Calu3 (cell line): ENCODE measurements at regions not wholly inside any gene's neighbourhood (a gene's known extent, or its start where the extent isn't known, plus 50 kb on each side); places are given as distances from the start of the nearest gene placed in this dataset.
"Not testable (repeated sequence)": the region's sequence is repeated elsewhere in the genome, so short reads cannot be mapped to it uniquely, and the experiment has no call there.

ENCODE experiments used
- BruUV-seq: library from RNA; stranded (reverse); fragments of 400-500 nt; replicated peaks from 2 replicates; lab custom pipeline; 2021; lab: Mats Ljungman, UMichigan
- CTCF ChIA-PET: fragments of 300-600 bp; sonication (Branson Sonifier 250); formaldehyde crosslinking; loops from one replicate; lab custom pipeline; 2022; ENCODE audit warnings: antibody characterized with exemption; lab: Charles Lee
- DNase-seq: peaks from one replicate; pipeline ENCODE4 v3.0.0; 2022
- H3K27ac Mint-ChIP-seq: one replicate; pipeline ENCODE4 v1.8.0; 2022; ENCODE audit warnings: mixed read lengths; ENCODE audit not compliant: unreplicated experiment
- H3K27me3 Mint-ChIP-seq: one replicate; pipeline ENCODE4 v1.8.0; 2022; ENCODE audit warnings: mixed read lengths; ENCODE audit not compliant: unreplicated experiment
- H3K36me3 Mint-ChIP-seq: one replicate; pipeline ENCODE4 v1.8.0; 2022; ENCODE audit warnings: mild to moderate bottlenecking, moderate library complexity, mixed read lengths; ENCODE audit not compliant: insufficient read depth, unreplicated experiment
- H3K4me1 Mint-ChIP-seq: one replicate; pipeline ENCODE4 v1.8.0; 2022; ENCODE audit warnings: mild to moderate bottlenecking, low read depth, mixed read lengths; ENCODE audit not compliant: unreplicated experiment
- H3K4me3 Mint-ChIP-seq: one replicate; pipeline ENCODE4 v1.8.0; 2022; ENCODE audit warnings: mild to moderate bottlenecking, low read depth, moderate library complexity, mixed read lengths; ENCODE audit not compliant: unreplicated experiment
- H3K9me3 Mint-ChIP-seq: one replicate; pipeline ENCODE4 v1.8.0; 2022; ENCODE audit warnings: low read depth, mixed read lengths; ENCODE audit not compliant: unreplicated experiment
- intact Hi-C: fragments of 100-400 bp; cut with micrococcal nuclease; formaldehyde crosslinking; loops from one replicate; pipeline ENCODE4 v1.10.0; 2022; ENCODE audit not compliant: unreplicated experiment
- TF ChIP-seq, protein P1 (sequence below): fragments of 200-600 bp; IDR thresholded peaks from one replicate; pipeline ENCODE4 v1.8.0; 2022; ENCODE audit warnings: antibody characterized with exemption; ENCODE audit not compliant: unreplicated experiment

DNA sequence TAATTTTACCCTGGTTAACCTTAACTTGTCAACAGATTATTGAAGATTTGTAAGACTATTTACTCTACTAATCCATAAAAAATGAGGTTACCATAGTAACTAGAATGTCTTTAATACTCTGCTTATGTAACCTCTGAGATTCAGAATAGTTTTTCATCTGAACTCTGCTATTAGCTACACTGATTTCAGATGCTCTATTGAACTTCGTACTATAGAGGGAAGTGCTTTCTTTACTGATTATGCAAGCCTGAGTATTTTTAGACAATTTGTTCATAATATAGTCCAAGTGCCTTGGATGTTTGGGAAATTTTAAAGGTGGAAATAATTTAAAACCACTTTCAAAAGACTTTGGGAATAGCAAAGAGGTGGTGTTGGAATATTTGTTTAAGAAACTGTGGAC, 107.9 kb upstream of the GBE1 start:
- Mint-ChIP-seq H3K27ac (no peak overlapping the region), H3K4me3 (no peak overlapping the region), H3K27me3 (no peaks in the 10 kb centered on the region), H3K36me3 (no peaks in the 10 kb centered on the region), H3K9me3 (peaks cover 6% of the 10 kb centered on the region), H3K4me1 (no peaks in the 10 kb centered on the region)
- DNase-seq: no peak
- TF ChIP-seq, protein P1, sequence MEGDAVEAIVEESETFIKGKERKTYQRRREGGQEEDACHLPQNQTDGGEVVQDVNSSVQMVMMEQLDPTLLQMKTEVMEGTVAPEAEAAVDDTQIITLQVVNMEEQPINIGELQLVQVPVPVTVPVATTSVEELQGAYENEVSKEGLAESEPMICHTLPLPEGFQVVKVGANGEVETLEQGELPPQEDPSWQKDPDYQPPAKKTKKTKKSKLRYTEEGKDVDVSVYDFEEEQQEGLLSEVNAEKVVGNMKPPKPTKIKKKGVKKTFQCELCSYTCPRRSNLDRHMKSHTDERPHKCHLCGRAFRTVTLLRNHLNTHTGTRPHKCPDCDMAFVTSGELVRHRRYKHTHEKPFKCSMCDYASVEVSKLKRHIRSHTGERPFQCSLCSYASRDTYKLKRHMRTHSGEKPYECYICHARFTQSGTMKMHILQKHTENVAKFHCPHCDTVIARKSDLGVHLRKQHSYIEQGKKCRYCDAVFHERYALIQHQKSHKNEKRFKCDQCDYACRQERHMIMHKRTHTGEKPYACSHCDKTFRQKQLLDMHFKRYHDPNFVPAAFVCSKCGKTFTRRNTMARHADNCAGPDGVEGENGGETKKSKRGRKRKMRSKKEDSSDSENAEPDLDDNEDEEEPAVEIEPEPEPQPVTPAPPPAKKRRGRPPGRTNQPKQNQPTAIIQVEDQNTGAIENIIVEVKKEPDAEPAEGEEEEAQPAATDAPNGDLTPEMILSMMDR: no peak
- intact Hi-C loops: no loop called here
- BruUV-seq: no TSS peak
- CTCF ChIA-PET: no interaction called here

DNA sequence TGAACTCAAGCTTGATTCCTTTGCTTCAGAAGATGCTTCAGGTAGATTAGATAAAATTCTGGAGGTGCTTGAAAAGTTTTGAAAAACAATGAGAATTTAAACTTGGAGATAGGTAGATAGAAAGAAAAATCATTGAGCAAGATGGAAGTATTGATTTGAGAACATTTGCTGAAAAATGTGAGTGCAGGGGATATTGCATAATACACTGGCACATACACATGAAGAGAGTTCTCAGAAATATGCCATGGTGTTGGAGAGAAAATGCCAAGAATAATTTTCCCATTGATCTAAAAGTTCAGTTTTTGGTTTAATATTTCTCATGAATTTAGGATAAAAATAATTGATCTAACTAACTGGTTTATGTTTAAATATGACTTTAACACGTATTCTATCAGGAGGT, 107.2 kb upstream of the GBE1 start:
- TF ChIP-seq, protein P1: no peak
- no peak for DNase-seq
- no peaks in the 10 kb centered on the region for H3K27me3 Mint-ChIP-seq
- H3K36me3 Mint-ChIP-seq: no peaks in the 10 kb centered on the region
- H3K4me1 Mint-ChIP-seq: no peaks in the 10 kb centered on the region
- CTCF ChIA-PET: no interaction called here
- H3K4me3 Mint-ChIP-seq: no peak overlapping the region
- no peak overlapping the region for H3K27ac Mint-ChIP-seq
- intact Hi-C loops: no loop called here
- BruUV-seq: no TSS peak
- peaks cover 6% of the 10 kb centered on the region for H3K9me3 Mint-ChIP-seq

DNA sequence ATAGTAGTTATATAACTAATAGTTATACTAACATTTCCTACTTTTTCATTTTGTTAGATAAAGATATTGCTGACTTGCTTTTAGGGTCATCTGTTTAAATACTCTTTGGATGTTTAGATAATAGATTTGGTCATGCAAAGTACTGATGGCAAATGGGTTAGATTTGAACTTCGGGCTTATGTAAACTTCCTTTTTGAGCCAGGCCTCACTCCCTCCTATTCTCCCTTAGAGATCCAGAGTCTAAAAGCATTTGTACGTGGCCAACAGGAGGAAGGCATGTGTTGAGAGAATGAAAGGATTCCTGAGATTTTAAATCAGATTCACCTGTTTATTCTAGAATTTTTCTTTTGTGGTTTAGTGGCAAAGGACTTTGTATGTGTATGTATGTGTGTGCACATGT, 106.4 kb upstream of the GBE1 start:
- TF ChIP-seq, protein P1: no peak
- DNase-seq: no peak
- Mint-ChIP-seq H3K4me1 (no peaks in the 10 kb centered on the region), H3K27ac (no peak overlapping the region), H3K27me3 (no peaks in the 10 kb centered on the region), H3K9me3 (peaks cover 6% of the 10 kb centered on the region), H3K36me3 (no peaks in the 10 kb centered on the region), H3K4me3 (no peak overlapping the region)
- CTCF ChIA-PET: no interaction called here
- intact Hi-C loops: no loop called here
- no TSS peak for BruUV-seq

DNA sequence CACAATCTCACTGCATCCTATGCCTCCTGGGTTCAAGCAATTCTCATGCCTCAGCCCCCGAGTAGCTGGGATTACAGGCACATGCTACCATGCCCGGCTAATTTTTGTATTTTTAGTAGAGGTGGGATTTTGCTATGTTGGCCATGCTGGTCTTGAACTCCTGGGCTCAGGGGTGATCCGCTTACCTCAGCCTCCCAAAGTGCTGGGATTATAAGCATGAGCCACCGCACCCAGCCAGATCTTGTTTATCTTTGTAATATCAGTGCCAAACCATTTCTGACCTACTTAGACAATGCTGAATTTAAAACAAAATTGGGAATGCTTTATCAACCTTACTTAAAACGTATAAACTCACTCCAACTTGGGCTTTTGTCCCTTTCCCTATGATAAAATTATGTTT, 103.7 kb upstream of the GBE1 start:
- H3K36me3 Mint-ChIP-seq, BruUV-seq, CTCF ChIA-PET, H3K27me3 Mint-ChIP-seq, H3K9me3 Mint-ChIP-seq, H3K27ac Mint-ChIP-seq, H3K4me3 Mint-ChIP-seq, intact Hi-C loops, DNase-seq, H3K4me1 Mint-ChIP-seq: not testable (repeated sequence)

DNA sequence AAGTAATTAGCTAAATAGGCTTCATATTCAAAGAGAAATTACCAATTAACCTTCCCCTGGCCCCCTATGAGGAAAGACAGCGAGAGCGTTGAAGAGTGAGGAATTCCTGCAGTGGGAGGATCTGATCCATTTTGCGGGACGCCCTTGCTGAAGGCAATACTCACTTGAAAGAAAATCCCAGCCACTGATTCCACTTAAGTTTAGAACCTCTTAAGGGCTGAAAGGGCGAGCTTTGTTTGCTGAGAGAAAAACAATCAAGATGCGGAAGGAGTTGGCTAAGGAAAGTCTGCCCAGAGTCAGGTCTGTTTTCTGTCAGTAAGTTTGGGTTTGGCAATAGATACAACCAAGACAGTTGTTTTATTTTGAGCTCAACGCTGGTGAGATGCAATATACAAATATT, 102.8 kb upstream of the GBE1 start:
- no peak overlapping the region for H3K4me3 Mint-ChIP-seq
- CTCF ChIA-PET: no interaction called here
- no peaks in the 10 kb centered on the region for H3K4me1 Mint-ChIP-seq
- intact Hi-C loops: no loop called here
- DNase-seq: no peak
- no peaks in the 10 kb centered on the region for H3K27me3 Mint-ChIP-seq
- no peaks in the 10 kb centered on the region for H3K36me3 Mint-ChIP-seq
- TF ChIP-seq, protein P1: no peak
- no peak overlapping the region for H3K27ac Mint-ChIP-seq
- peaks cover 6% of the 10 kb centered on the region for H3K9me3 Mint-ChIP-seq
- BruUV-seq: no TSS peak
